GM19468 (cell line): ENCODE measurements at regions not wholly inside any gene's neighbourhood (a gene's known extent, or its start where the extent isn't known, plus 50 kb on each side); places are given as distances from the start of the nearest gene placed in this dataset.
"Not testable (repeated sequence)": the region's sequence is repeated elsewhere in the genome, so short reads cannot be mapped to it uniquely, and the experiment has no call there.

Experiments used
- ATAC-seq: cut with Tn5 transposase; IDR thresholded peaks from one replicate; pipeline ENCODE4 v1.9.1; 2021; ENCODE audit warnings: mild to moderate bottlenecking, moderate library complexity, moderate number of reproducible peaks; ENCODE audit not compliant: unreplicated experiment; ENCODE audit errors: extremely low read depth

GRCh38 chr1:244155661-244156060 lies 104.6 kb downstream of the ZBTB18 start:
- ATAC-seq = no peak

- not testable (repeated sequence) for ATAC-seq
These were observed 105.5 kb downstream of the ZBTB18 start for GRCh38 chr1:244156617-244157016.

GRCh38 chr1:244157731-244158438 lies 106.8 kb downstream of the ZBTB18 start:
- ATAC-seq = no peak

GRCh38 chr1:244159646-244160045 lies 108.6 kb downstream of the ZBTB18 start:
- ATAC-seq = no peak

- ATAC-seq = no peak
These were observed 109.6 kb downstream of the ZBTB18 start for GRCh38 chr1:244160455-244161235.

GRCh38 chr1:244161236-244161510 lies 110.1 kb downstream of the ZBTB18 start:
- no peak for ATAC-seq

- no peak for ATAC-seq
These were observed 111.9 kb downstream of the ZBTB18 start for GRCh38 chr1:244162786-244163530.

- no peak for ATAC-seq
These were observed 112.9 kb downstream of the ZBTB18 start for GRCh38 chr1:244163861-244164510.

- no peak for ATAC-seq
These were observed 113.4 kb downstream of the ZBTB18 start for GRCh38 chr1:244164511-244164890.

GRCh38 chr1:244165021-244165420 lies 113.9 kb downstream of the ZBTB18 start:
- ATAC-seq = no peak

- no peak for ATAC-seq
These were observed 114.6 kb downstream of the ZBTB18 start for GRCh38 chr1:244165701-244166100.

- no peak for ATAC-seq
These were observed 120.3 kb downstream of the ZBTB18 start for GRCh38 chr1:244171241-244171985.

GRCh38 chr1:244173240-244173639 lies 122.2 kb downstream of the ZBTB18 start:
- ATAC-seq = no peak

GRCh38 chr1:244173769-244174168 lies 122.7 kb downstream of the ZBTB18 start:
- no peak for ATAC-seq

GRCh38 chr1:244174922-244175521 lies 123.9 kb downstream of the ZBTB18 start:
- no peak for ATAC-seq

GRCh38 chr1:244176201-244176600 lies 125.1 kb downstream of the ZBTB18 start:
- no peak for ATAC-seq

GRCh38 chr1:244180256-244180655 lies 129.2 kb downstream of the ZBTB18 start:
- ATAC-seq = no peak

- no peak for ATAC-seq
These were observed 130.8 kb downstream of the ZBTB18 start for GRCh38 chr1:244181867-244182266.

GRCh38 chr1:244183037-244183436 lies 132.0 kb downstream of the ZBTB18 start:
- ATAC-seq = no peak

GRCh38 chr1:244186372-244186771 lies 135.3 kb downstream of the ZBTB18 start:
- no peak for ATAC-seq
